PC-9 (cell line): ENCODE measurements at regions not wholly inside any gene's neighbourhood (a gene's known extent, or its start where the extent isn't known, plus 50 kb on each side); places are given as distances from the start of the nearest gene placed in this dataset.

Source experiments
- BruUV-seq: library from RNA; stranded (reverse); fragments of 400-500 nt; replicated peaks from 2 replicates; lab custom pipeline; 2021; lab: Mats Ljungman, UMichigan
- CTCF ChIA-PET: fragments of 300-600 bp; sonication (Branson Sonifier 250); formaldehyde crosslinking; loops from one replicate; lab custom pipeline; 2022; ENCODE audit warnings: antibody characterized with exemption; lab: Charles Lee
- POLR2A ChIA-PET: fragments of 300-600 bp; sonication (Branson Sonifier 250); formaldehyde crosslinking; loops from one replicate; lab custom pipeline; 2022; ENCODE audit warnings: antibody characterized with exemption; ENCODE audit not compliant: unreplicated experiment; lab: Charles Lee
- DNase-seq, 2 experiments: peaks; one replicate each; pipeline versions ENCODE4 v3.0.0 to v3.0.0-alpha.2; 2015 to 2022; ENCODE audit warnings: mixed read lengths in 1 of 2
- H2AFZ ChIP-seq: fragments of 200-600 bp; sonication (generic); 2 replicates; pipeline ENCODE4 v1.8.1; 2017; ENCODE audit warnings: antibody characterized with exemption
- H3F3A ChIP-seq: fragments of 200-600 bp; sonication (generic); 2 replicates; pipeline ENCODE4 v1.8.1; 2017; ENCODE audit warnings: antibody characterized with exemption, mild to moderate bottlenecking, low read depth; ENCODE audit not compliant: insufficient read depth
- H3K27ac ChIP-seq: fragments of 200-600 bp; sonication (generic); 2 replicates; pipeline ENCODE4 v1.6.1; 2016; ENCODE audit warnings: mixed run types
- H3K27me3 ChIP-seq: fragments of 200-600 bp; sonication (generic); 2 replicates; pipeline ENCODE4 v1.6.1; 2016; ENCODE audit warnings: low read depth, mixed run types; ENCODE audit not compliant: insufficient read depth
- H3K36me3 ChIP-seq: fragments of 200-600 bp; sonication (generic); 2 replicates; pipeline ENCODE4 v1.6.1; 2016; ENCODE audit warnings: low read depth, mixed run types
- H3K4me1 ChIP-seq: fragments of 200-600 bp; sonication (generic); replicated peaks from 2 replicates; pipeline ENCODE4 v1.6.1; 2016; ENCODE audit warnings: mixed run types; ENCODE audit not compliant: insufficient read depth
- H3K4me2 ChIP-seq: fragments of 200-600 bp; sonication (generic); 2 replicates; pipeline ENCODE4 v1.6.1; 2017; ENCODE audit warnings: mixed run types
- H3K4me3 ChIP-seq: fragments of 200-600 bp; sonication (generic); 2 replicates; pipeline ENCODE4 v1.6.1; 2016; ENCODE audit warnings: mixed run types
- H3K79me2 ChIP-seq: fragments of 200-600 bp; sonication (generic); 2 replicates; pipeline ENCODE4 v1.6.1; 2017; ENCODE audit warnings: low read depth, mixed run types
- H3K9me2 ChIP-seq: fragments of 200-600 bp; sonication (generic); 2 replicates; pipeline ENCODE4 v1.8.1; 2017; ENCODE audit warnings: mild to moderate bottlenecking; ENCODE audit not compliant: insufficient read depth
- H3K9me3 ChIP-seq: fragments of 200-600 bp; sonication (generic); 2 replicates; pipeline ENCODE4 v1.8.1; 2016; ENCODE audit warnings: low read depth; ENCODE audit not compliant: insufficient read depth
- H4K20me1 ChIP-seq: fragments of 200-600 bp; sonication (generic); 2 replicates; pipeline ENCODE4 v1.8.1; 2017; ENCODE audit not compliant: insufficient read depth
- EZH2 ChIP-seq: fragments of 200-600 bp; sonication (generic); IDR thresholded peaks from 2 replicates; pipeline ENCODE4 v1.8.0; 2017; ENCODE audit warnings: antibody characterized with exemption, low read depth
- intact Hi-C: fragments of 100-400 bp; cut with micrococcal nuclease; formaldehyde crosslinking; loops from one replicate; pipeline ENCODE4 v1.10.0; 2022; ENCODE audit not compliant: unreplicated experiment
- TF ChIP-seq, protein P1 (sequence below): fragments of 200-600 bp; sonication (generic); conservative IDR thresholded peaks from 2 replicates; pipeline ENCODE4 v1.6.1; 2017; ENCODE audit warnings: mixed run types, antibody characterized with exemption, mild to moderate bottlenecking, moderate library complexity

DNA sequence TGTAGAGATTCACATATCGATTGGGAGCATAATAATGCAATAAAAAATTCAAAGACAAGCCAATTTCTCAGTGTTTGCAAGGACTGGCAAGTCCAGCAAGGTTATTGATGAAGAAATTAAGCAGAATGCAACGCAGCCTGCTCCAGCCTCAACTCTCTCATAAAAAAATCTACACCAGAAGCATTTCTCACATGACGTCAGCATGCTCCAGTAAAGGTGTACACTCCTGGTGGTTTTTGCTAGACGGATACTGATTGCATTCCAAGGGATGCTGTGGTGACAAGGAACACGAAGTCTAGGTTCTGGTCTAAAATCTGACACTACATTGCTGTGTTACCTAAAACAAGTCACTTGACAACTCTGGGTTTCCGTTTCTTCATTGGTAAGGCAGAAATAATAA lies 131.9 kb upstream of the PRNP start:
- intact Hi-C loops, result no loop called here
- H3K9me2 ChIP-seq, result no peaks in the 10 kb centered on the region
- CTCF ChIA-PET, result no interaction called here
- H3K27me3 ChIP-seq, result no peaks in the 10 kb centered on the region
- no peak for DNase-seq
- no TSS peak for BruUV-seq
- no peaks in the 10 kb centered on the region for H3K36me3 ChIP-seq
- H4K20me1 ChIP-seq, result no peaks in the 10 kb centered on the region
- H3K4me3 ChIP-seq, result no peak overlapping the region
- H3K4me1 ChIP-seq, result peaks cover 30% of the 10 kb centered on the region
- peaks cover 12% of the 10 kb centered on the region for H3F3A ChIP-seq
- no peaks in the 10 kb centered on the region for H3K79me2 ChIP-seq
- TF ChIP-seq, protein P1, sequence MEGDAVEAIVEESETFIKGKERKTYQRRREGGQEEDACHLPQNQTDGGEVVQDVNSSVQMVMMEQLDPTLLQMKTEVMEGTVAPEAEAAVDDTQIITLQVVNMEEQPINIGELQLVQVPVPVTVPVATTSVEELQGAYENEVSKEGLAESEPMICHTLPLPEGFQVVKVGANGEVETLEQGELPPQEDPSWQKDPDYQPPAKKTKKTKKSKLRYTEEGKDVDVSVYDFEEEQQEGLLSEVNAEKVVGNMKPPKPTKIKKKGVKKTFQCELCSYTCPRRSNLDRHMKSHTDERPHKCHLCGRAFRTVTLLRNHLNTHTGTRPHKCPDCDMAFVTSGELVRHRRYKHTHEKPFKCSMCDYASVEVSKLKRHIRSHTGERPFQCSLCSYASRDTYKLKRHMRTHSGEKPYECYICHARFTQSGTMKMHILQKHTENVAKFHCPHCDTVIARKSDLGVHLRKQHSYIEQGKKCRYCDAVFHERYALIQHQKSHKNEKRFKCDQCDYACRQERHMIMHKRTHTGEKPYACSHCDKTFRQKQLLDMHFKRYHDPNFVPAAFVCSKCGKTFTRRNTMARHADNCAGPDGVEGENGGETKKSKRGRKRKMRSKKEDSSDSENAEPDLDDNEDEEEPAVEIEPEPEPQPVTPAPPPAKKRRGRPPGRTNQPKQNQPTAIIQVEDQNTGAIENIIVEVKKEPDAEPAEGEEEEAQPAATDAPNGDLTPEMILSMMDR, result no peak
- TF ChIP-seq EZH2, result no peak
- H3K27ac ChIP-seq, result no peak overlapping the region
- H3K9me3 ChIP-seq, result peaks cover 13% of the 10 kb centered on the region; the same call in 1 of the 2 replicates
- no peak overlapping the region for H2AFZ ChIP-seq
- no peak overlapping the region for H3K4me2 ChIP-seq
- POLR2A ChIA-PET, result no interaction called here

DNA sequence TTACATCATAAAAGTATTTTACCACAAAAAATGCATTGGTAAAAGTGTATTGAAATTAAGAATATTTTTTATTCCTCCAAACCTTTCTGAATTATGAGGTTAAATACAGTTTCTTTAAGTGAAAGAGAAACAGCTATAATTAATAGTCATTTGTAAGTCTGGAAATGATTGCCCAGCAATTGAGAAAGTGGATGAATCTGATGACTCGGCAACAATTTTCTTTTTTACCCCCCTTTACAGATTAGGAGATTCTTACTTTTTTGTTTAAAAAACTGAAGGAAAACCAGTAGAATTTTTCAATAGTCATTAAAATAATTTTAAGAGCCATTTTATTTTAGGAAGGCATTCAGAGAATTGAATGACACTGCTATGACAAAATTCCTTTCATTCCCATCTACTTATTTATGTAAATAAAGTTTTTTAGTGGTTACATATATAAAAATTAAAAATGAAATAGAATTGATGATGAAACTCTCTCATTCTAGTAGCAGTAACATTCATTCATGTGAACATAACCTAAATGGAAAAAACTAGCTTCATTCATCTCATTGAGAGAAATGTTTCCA lies 134.1 kb upstream of the PRNP start:
- Histone ChIP-seq H3K4me1 (peaks cover 36% of the 10 kb centered on the region), H3K9me3 (peaks cover under 1% of the 10 kb centered on the region; the same call in 1 of the 2 replicates), H3K27ac (no peak overlapping the region), H3F3A (peaks cover 12% of the 10 kb centered on the region), H2AFZ (no peak overlapping the region), H3K27me3 (no peaks in the 10 kb centered on the region), H3K36me3 (no peaks in the 10 kb centered on the region), H3K4me2 (no peak overlapping the region), H4K20me1 (no peaks in the 10 kb centered on the region), H3K79me2 (no peaks in the 10 kb centered on the region), H3K4me3 (no peak overlapping the region), H3K9me2 (no peaks in the 10 kb centered on the region)
- no peak for TF ChIP-seq EZH2
- TF ChIP-seq, protein P1, result no peak
- BruUV-seq, result no TSS peak
- DNase-seq, result no peak
- POLR2A ChIA-PET, result no interaction called here
- CTCF ChIA-PET, result no interaction called here
- intact Hi-C loops, result no loop called here

DNA sequence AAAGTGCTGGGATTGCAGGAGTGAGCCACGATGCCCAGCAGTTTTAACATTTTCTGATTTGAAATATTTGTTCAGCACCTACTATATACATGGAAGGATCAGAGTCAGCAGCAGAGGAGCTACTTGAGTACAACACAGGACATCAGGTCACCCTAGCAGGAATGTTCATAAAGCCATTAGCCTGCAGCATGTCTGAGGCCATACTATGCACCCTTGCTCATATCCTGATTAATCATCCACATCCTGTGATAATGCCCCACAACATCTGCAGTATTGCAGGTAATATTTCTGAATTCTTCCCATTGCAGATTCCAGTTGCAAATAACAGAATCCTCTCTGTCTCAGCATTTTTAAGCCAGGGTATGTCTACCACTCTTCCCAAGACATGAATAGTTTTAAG lies 135.5 kb upstream of the PRNP start:
- no peaks in the 10 kb centered on the region for H4K20me1 ChIP-seq
- H3K79me2 ChIP-seq, result no peaks in the 10 kb centered on the region
- intact Hi-C loops, result no loop called here
- H3K27ac ChIP-seq, result no peak overlapping the region
- no peaks in the 10 kb centered on the region for H3K27me3 ChIP-seq
- POLR2A ChIA-PET, result no interaction called here
- no peak overlapping the region for H3K4me2 ChIP-seq
- CTCF ChIA-PET, result no interaction called here
- H3K9me2 ChIP-seq, result no peaks in the 10 kb centered on the region
- H3K9me3 ChIP-seq, result no peaks in the 10 kb centered on the region
- DNase-seq, result no peak
- H3K36me3 ChIP-seq, result no peaks in the 10 kb centered on the region
- H3F3A ChIP-seq, result peaks cover 8% of the 10 kb centered on the region
- H3K4me1 ChIP-seq, result peaks cover 37% of the 10 kb centered on the region
- TF ChIP-seq EZH2, result no peak
- TF ChIP-seq, protein P1, result no peak
- no peak overlapping the region for H2AFZ ChIP-seq
- no peak overlapping the region for H3K4me3 ChIP-seq
- BruUV-seq, result no TSS peak
